SK-N-SH (cell line): ENCODE measurements at regions not wholly inside any gene's neighbourhood (a gene's known extent, or its start where the extent isn't known, plus 50 kb on each side); places are given as distances from the start of the nearest gene placed in this dataset.

ENCODE experiments used
- CHD2 ChIP-seq: fragments of 150-350 bp; IDR thresholded peaks from 2 replicates; pipeline ENCODE4 v1.6.1; 2018; ENCODE audit warnings: low read length; ENCODE audit not compliant: partially characterized antibody
- EZH2phosphoT487 ChIP-seq: fragments of 200-600 bp; sonication (generic); IDR thresholded peaks from 2 replicates; pipeline ENCODE4 v1.6.1; 2017; ENCODE audit warnings: low read depth, mixed run types, mild to moderate bottlenecking, antibody characterized with exemption, moderate library complexity, borderline replicate concordance
- IRF3 ChIP-seq: fragments of 150-350 bp; IDR thresholded peaks from 2 replicates; pipeline ENCODE4 v1.6.1; 2016; ENCODE audit warnings: mild to moderate bottlenecking, low read depth, low read length
- MAX ChIP-seq: IDR thresholded peaks from 2 replicates; pipeline ENCODE4 v1.4.0; 2012; ENCODE audit warnings: low read depth
- RAD21 ChIP-seq: IDR thresholded peaks from 2 replicates; pipeline ENCODE4 v1.6.1; 2012; ENCODE audit warnings: mild to moderate bottlenecking, low read length
- REST ChIP-seq: IDR thresholded peaks from 2 replicates; pipeline ENCODE4 v1.6.1; 2012; ENCODE audit warnings: mild to moderate bottlenecking, low read depth, low read length, moderate library complexity
- SMC3 ChIP-seq: IDR thresholded peaks from 2 replicates; pipeline ENCODE4 v1.6.1; 2012; ENCODE audit warnings: low read depth, low read length, improper control_type of control experiment
- TAF1 ChIP-seq: IDR thresholded peaks from 2 replicates; pipeline ENCODE4 v1.6.1; 2012; ENCODE audit warnings: low read depth, mild to moderate bottlenecking, low read length, moderate library complexity, borderline replicate concordance
- TF ChIP-seq, protein P1 (sequence below): fragments of 200-600 bp; sonication (generic); IDR thresholded peaks from 2 replicates; pipeline ENCODE4 v1.6.1; 2017; ENCODE audit warnings: antibody characterized with exemption, mild to moderate bottlenecking, moderate library complexity

- no peak for TF ChIP-seq SMC3
- no peak for TF ChIP-seq CHD2
- TF ChIP-seq, protein P1, sequence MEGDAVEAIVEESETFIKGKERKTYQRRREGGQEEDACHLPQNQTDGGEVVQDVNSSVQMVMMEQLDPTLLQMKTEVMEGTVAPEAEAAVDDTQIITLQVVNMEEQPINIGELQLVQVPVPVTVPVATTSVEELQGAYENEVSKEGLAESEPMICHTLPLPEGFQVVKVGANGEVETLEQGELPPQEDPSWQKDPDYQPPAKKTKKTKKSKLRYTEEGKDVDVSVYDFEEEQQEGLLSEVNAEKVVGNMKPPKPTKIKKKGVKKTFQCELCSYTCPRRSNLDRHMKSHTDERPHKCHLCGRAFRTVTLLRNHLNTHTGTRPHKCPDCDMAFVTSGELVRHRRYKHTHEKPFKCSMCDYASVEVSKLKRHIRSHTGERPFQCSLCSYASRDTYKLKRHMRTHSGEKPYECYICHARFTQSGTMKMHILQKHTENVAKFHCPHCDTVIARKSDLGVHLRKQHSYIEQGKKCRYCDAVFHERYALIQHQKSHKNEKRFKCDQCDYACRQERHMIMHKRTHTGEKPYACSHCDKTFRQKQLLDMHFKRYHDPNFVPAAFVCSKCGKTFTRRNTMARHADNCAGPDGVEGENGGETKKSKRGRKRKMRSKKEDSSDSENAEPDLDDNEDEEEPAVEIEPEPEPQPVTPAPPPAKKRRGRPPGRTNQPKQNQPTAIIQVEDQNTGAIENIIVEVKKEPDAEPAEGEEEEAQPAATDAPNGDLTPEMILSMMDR = no peak
- TF ChIP-seq MAX = no peak
- no peak for TF ChIP-seq TAF1
- TF ChIP-seq IRF3 = no peak
- TF ChIP-seq EZH2phosphoT487 = no peak
- no peak for TF ChIP-seq REST
- TF ChIP-seq RAD21 = no peak
Observed at GRCh38 chr5:103366918-103367549, 108.5 kb downstream of the MACIR start.
